Fibroblast of the aortic adventitia (primary cell): ENCODE measurements at regions not wholly inside any gene's neighbourhood (a gene's known extent, or its start where the extent isn't known, plus 50 kb on each side); places are given as distances from the start of the nearest gene placed in this dataset.

Experiments
- DNase-seq: peaks from one replicate; pipeline ENCODE4 v3.0.0-alpha.2; 2010; ENCODE audit warnings: low read depth
- H3K4me3 ChIP-seq: 2 replicates; pipeline ENCODE4 v1.5.1; 2011; ENCODE audit warnings: low read depth, mild to moderate bottlenecking, control low read depth, low read length, moderate library complexity
- CTCF ChIP-seq: IDR thresholded peaks from 2 replicates; pipeline ENCODE4 v1.5.1; 2011; ENCODE audit warnings: mild to moderate bottlenecking, low read length, control low read depth, inconsistent platforms; ENCODE audit not compliant: insufficient read depth

- no peak for TF ChIP-seq CTCF
- H3K4me3 ChIP-seq: no peak overlapping the region
- DNase-seq: no peak
Observed at GRCh38 chr12:115670869-115671268, 606.6 kb downstream of the MED13L start.

GRCh38 chr12:115667116-115667515 is 610.4 kb downstream of the MED13L start:
- no peak for DNase-seq
- no peak for TF ChIP-seq CTCF
- no peak overlapping the region for H3K4me3 ChIP-seq

- TF ChIP-seq CTCF: no peak
- DNase-seq: no peak
- H3K4me3 ChIP-seq: no peak overlapping the region
Observed at GRCh38 chr12:115666168-115666567, 611.3 kb downstream of the MED13L start.

- peak; percentile 83 for DNase-seq
- H3K4me3 ChIP-seq: no peak overlapping the region
- TF ChIP-seq CTCF: no peak
Observed at GRCh38 chr12:115661112-115661511, 616.4 kb downstream of the MED13L start.

GRCh38 chr12:115660211-115660805 is 617.2 kb downstream of the MED13L start:
- no peak for TF ChIP-seq CTCF
- DNase-seq: peak; percentile 77

GRCh38 chr12:115659422-115659821 is 618.1 kb downstream of the MED13L start:
- TF ChIP-seq CTCF: no peak
- no peak for DNase-seq
- no peak overlapping the region for H3K4me3 ChIP-seq

More at GRCh38 chr12:115660211-115660805, 617.2 kb downstream of the MED13L start:
- H3K4me3 ChIP-seq: no peak overlapping the region
